GM12873 (cell line): ENCODE measurements at regions not wholly inside any gene's neighbourhood (a gene's known extent, or its start where the extent isn't known, plus 50 kb on each side); places are given as distances from the start of the nearest gene placed in this dataset.

Experiments
- TF ChIP-seq, protein P1 (sequence below): IDR thresholded peaks from 2 replicates; pipeline ENCODE4 v1.5.1; 2012; ENCODE audit warnings: low read depth, mild to moderate bottlenecking, moderate library complexity, low read length, control low read depth; ENCODE audit not compliant: insufficient read depth; ENCODE audit errors: missing control alignments

DNA sequence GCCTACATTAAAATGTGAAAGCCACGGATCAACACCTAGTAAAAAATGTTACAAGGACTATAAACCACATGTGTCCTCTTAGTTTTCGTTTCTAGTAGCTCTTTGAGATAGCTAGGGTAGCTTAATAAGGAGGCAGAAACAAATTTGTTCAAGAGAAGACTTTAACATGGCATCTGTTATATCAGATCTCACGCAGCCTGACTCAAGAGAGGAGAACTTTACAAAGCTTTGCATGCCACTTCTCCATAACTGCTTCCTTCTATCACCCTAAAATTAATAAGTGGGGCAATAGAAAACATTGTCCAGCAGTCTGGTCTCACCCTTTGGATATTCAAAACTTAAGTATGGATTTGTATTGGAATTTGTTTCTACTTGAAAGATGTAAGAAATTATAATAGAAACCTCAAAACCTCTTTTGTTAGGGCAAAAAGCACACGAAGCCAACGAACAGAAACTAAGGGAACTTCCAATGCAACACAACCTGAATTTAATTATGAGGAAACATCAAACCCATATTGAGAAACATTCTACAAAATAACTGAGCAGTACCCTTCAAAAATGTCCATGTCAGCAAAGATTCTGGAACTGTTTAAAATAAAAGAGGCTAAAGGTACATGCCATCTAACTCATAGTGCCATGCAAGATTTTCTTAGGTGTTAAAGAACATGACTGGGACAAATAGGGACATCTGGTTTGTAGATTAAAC lies 194.8 kb downstream of the LRIG3 start:
- TF ChIP-seq, protein P1, sequence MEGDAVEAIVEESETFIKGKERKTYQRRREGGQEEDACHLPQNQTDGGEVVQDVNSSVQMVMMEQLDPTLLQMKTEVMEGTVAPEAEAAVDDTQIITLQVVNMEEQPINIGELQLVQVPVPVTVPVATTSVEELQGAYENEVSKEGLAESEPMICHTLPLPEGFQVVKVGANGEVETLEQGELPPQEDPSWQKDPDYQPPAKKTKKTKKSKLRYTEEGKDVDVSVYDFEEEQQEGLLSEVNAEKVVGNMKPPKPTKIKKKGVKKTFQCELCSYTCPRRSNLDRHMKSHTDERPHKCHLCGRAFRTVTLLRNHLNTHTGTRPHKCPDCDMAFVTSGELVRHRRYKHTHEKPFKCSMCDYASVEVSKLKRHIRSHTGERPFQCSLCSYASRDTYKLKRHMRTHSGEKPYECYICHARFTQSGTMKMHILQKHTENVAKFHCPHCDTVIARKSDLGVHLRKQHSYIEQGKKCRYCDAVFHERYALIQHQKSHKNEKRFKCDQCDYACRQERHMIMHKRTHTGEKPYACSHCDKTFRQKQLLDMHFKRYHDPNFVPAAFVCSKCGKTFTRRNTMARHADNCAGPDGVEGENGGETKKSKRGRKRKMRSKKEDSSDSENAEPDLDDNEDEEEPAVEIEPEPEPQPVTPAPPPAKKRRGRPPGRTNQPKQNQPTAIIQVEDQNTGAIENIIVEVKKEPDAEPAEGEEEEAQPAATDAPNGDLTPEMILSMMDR = no peak

DNA sequence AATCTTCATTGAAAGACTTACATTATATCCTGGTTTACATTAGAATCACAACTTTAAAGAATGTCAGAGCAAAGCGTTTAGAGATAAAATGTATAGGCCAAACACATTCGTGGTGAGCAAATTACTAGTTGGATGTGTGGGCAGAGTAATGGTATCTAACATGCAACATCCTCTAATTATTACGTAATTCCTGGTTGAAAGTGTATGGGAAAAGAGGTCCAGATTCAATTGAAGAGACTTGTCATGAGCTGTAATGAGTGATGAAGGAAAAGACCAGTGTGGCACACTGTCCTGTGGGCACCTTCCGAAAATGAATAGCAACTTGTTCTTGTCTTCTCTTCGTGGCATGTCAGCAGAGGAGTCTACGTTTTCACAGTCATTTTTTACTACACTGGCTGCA lies 192.8 kb downstream of the LRIG3 start:
- TF ChIP-seq, protein P1 = no peak

DNA sequence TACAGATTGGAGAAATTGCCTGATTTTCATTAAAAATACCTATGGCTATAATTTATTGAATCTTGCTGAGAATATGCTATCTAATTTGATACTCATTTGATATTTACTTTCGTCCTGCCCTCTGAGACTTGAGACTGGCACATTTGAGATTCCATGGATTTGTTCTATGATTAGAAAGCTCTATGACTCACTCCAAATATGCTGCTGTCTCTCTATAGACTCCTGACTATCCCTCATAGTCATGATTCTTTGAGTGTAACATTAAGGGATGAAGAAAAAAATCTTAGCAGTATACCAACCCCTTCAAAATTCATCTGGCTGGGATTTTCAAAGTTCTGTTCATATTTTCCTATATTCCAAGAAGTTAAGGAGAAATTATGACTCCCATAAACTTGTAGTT lies 191.9 kb downstream of the LRIG3 start:
- TF ChIP-seq, protein P1 = no peak

DNA sequence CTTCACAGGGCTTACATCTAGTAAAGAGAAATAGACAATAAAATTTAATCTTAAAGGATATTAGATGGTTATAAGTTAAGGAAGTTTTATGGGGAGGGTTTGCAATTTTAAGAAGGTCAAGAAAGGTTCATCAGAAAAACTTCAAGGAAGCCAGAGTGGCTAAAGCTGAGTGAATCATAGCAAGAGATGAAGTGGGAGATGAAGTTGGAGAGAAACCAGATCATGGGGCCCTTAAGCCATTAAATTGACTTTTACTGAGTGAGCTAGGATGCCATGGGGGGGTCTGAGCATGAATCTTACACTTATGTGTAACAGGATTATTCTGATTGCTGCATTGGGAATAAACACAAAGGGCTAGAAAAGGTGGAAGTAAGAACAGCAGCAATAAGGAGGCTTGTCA lies 189.2 kb downstream of the LRIG3 start:
- TF ChIP-seq, protein P1 = no peak

DNA sequence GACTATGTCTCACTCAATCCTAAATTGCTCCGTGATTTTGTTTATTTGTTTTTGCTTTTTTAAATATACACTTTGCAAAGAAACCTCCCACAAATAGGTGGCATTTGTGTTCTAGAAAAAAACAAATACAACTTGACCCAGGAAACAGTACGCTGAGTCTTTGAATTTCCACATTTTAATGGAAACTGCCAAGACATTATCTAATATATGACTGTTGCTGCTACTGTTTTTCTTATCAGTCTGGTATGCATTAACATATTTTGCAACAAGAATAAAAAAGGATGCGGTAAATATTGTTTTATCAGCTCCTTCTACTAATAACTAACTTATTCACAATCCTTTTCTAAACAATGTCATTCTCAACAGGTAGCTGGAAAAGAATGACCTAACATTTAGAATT lies 187.4 kb downstream of the LRIG3 start:
- TF ChIP-seq, protein P1 = no peak

DNA sequence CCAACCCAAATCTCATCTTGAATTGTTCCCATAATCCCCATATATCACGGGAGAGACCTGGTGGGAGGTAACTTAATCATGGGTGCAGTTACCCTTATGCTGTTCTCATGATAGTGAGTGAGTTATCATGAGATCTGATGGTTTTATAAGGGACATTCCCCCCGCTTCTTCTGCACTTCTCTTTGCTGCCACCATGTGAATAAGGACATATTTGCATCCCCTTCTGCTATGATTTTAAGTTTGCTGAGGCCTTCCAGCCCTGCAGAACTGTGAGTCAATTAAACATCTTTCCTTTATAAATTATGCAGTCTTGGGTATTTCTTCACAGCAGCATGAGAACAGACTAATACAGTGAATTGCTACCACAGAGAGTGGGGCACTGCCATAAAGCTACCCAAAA lies 179.1 kb downstream of the LRIG3 start:
- TF ChIP-seq, protein P1 = no peak

DNA sequence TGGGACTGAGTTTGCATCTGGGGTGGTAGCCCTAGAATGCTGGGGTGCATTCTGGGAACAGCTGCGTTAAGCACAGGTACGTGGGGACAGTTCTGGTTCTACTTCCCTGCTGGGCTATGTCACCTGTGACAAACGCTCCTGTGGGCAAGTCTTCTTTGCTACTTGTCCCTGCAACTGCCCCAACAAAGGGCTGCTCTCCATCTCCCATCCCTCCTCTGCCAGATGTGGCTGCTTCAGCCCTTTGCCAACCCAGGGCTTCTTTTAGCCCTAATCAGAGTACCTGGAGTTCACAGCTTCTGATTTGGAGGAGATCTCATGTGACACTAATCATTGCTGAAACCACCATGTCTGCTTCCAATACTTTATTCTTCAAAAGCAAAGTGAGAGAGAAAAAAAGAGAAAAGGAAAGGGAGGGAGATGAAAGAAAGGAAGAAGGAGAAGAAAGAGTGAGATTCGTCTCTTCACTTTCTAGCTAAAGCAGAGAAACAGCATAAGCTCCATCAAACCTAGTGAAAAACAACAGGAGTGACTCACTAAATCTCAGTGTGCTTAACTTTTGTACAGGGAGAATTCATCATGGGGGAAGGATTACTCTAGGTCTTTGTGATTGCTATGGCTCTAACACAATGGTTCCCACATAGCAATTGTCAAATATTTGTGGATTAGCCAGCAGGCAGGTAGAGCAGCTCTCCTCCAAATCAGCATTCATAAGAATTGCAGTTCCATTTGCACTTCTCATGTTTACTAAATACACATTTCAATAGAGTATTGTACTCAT lies 174.8 kb downstream of the LRIG3 start:
- TF ChIP-seq, protein P1 = no peak
